ENCODE measurements at regions not wholly inside any gene's neighbourhood (a gene's known extent, or its start where the extent isn't known, plus 50 kb on each side); places are given as distances from the start of the nearest gene placed in this dataset.

GRCh38 chr2:14492920-14493503, 139.5 kb upstream of the LRATD1 start:
- TF ChIP-seq CTCF (conservative IDR thresholded peaks at IDR 0.05), result no peak
- TF ChIP-seq ZFX (IDR thresholded peaks at IDR 0.05), result no peak

All from C4-2B (cell line).